ENCODE measurements at regions not wholly inside any gene's neighbourhood (a gene's known extent, or its start where the extent isn't known, plus 50 kb on each side); places are given as distances from the start of the nearest gene placed in this dataset.

- H3K27me3 ChIP-seq, result peaks cover 0 to 23% (median 0%) of the 10 kb centered on the region in 4 donors
- H3K4me3 ChIP-seq, result no peak overlapping the region
- FAIRE-seq, result no peak
- TF ChIP-seq, protein P1, sequence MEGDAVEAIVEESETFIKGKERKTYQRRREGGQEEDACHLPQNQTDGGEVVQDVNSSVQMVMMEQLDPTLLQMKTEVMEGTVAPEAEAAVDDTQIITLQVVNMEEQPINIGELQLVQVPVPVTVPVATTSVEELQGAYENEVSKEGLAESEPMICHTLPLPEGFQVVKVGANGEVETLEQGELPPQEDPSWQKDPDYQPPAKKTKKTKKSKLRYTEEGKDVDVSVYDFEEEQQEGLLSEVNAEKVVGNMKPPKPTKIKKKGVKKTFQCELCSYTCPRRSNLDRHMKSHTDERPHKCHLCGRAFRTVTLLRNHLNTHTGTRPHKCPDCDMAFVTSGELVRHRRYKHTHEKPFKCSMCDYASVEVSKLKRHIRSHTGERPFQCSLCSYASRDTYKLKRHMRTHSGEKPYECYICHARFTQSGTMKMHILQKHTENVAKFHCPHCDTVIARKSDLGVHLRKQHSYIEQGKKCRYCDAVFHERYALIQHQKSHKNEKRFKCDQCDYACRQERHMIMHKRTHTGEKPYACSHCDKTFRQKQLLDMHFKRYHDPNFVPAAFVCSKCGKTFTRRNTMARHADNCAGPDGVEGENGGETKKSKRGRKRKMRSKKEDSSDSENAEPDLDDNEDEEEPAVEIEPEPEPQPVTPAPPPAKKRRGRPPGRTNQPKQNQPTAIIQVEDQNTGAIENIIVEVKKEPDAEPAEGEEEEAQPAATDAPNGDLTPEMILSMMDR (IDR thresholded peaks at IDR 0.05), result no peak
- 27 to 28% methylated on average over 8 of the region's 8 CpGs for WGBS, 2 donors
- no peaks in the 10 kb centered on the region for H3K4me1 ChIP-seq
- DNase-seq, result no peak
- no peak overlapping the region for H3K27ac ChIP-seq
- intact Hi-C loops (cut with DNase I), result no loop called here
- no peaks in the 10 kb centered on the region for H3K36me3 ChIP-seq
- ATAC-seq, result peak in 2 of 4 donors; percentile 31 to 66
- no peaks in the 10 kb centered on the region for H3K9me3 ChIP-seq
These were observed 194.9 kb upstream of the RBFOX1 start for GRCh38 chr16:7137560-7138330.

DNA sequence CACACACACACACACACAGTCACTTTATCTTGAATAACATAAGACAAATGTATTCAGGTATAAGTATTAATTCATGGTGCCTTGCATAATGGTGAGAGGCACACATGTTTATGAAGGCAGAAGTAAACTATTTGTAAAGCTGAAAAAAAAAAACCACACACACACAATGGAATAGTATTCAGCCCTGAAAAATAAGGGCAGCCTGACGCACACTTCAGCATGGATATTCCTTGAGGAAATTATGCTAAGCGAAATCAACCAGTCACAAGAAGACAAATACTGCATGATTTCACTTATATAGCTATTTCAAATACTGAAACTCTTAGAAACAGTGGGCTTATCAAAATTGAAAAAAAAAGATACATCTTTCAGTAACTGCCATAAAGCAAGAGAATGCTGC is 200.2 kb upstream of the RBFOX1 start:
- Histone ChIP-seq H3K36me3 (no peaks in the 10 kb centered on the region), H3K4me3 (no peak overlapping the region), H3K27ac (no peak overlapping the region), H3K27me3 (peaks cover 0 to 17% (median 0%) of the 10 kb centered on the region in 4 donors), H3K4me1 (no peaks in the 10 kb centered on the region), H3K9me3 (no peaks in the 10 kb centered on the region)
- TF ChIP-seq, protein P1 (IDR thresholded peaks at IDR 0.05), result no peak
- intact Hi-C loops (cut with DNase I), result no loop called here
- no peak for DNase-seq
- no peak for FAIRE-seq
- no peak for ATAC-seq
- WGBS, 2 donors, result 64 to 84% methylated on average over 2 of the region's 2 CpGs

DNA sequence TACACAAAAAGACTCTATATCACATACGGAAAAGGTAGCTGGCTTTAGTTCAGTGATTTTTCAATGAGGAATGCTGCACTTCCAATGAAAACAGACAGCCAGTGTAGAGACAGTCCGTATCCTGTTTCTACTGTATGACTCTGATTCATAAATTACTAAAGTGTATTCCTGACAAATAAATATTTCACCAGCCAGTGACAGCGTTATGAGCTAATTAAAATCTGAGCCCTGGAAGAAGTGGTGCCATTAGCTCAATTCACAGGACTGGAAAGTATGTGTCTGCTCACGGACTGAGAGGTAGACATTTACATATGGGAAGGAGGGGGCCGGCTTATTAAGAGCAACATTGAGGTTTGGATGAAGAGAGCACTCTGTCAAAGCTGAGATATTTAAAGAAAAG is 207.9 kb upstream of the RBFOX1 start:
- Histone ChIP-seq H3K27ac (no peak overlapping the region), H3K4me1 (no peaks in the 10 kb centered on the region), H3K4me3 (no peak overlapping the region), H3K9me3 (no peaks in the 10 kb centered on the region), H3K36me3 (no peaks in the 10 kb centered on the region), H3K27me3 (peaks cover 0 to 8% (median 0%) of the 10 kb centered on the region in 4 donors)
- FAIRE-seq, result no peak
- ATAC-seq, result no peak
- DNase-seq, result no peak
- TF ChIP-seq, protein P1 (IDR thresholded peaks at IDR 0.05), result no peak
- intact Hi-C loops (cut with DNase I), result no loop called here
- WGBS, 2 donors, result 34 to 40% methylated on average over 5 of the region's 5 CpGs

- ATAC-seq (no peak), DNase-seq (no peak), FAIRE-seq (no peak)
- Histone ChIP-seq H3K27ac (no peak overlapping the region), H3K9me3 (no peaks in the 10 kb centered on the region), H3K4me1 (no peaks in the 10 kb centered on the region), H3K36me3 (no peaks in the 10 kb centered on the region), H3K27me3 (peaks cover 0 to 8% (median 0%) of the 10 kb centered on the region in 4 donors), H3K4me3 (no peak overlapping the region)
- intact Hi-C loops (cut with DNase I), result no loop called here
- TF ChIP-seq, protein P1 (IDR thresholded peaks at IDR 0.05), result no peak
- 43 to 62% methylated on average over 2 of the region's 2 CpGs for WGBS, 2 donors
These were observed 208.4 kb upstream of the RBFOX1 start for GRCh38 chr16:7124242-7124641.

DNA sequence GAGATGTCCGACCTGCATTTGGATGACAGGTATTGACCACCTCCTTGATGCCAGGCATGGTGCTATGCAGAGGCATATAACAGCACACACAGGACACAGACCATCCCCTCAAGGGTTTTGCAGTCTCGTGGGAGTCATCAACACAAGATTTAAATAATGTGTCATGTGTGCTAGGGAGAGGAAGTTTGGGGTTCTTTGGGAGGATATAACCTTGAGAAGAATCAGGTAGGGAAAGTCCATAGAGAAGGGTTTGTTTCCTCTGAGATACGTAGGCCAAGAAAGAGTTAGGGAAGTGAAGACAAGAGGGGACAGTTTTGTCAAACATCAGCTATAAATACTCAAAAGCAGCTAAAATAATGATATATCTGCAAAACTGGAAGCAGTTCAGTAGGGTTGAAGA is 215.9 kb upstream of the RBFOX1 start:
- Histone ChIP-seq H3K36me3 (no peaks in the 10 kb centered on the region), H3K27me3 (peaks cover 0 to 15% (median 0%) of the 10 kb centered on the region in 4 donors), H3K4me3 (no peak overlapping the region), H3K9me3 (no peaks in the 10 kb centered on the region), H3K4me1 (no peaks in the 10 kb centered on the region), H3K27ac (no peak overlapping the region)
- FAIRE-seq (no peak), ATAC-seq (no peak), DNase-seq (no peak)
- 34 to 45% methylated on average over 3 of the region's 3 CpGs for WGBS, 2 donors
- TF ChIP-seq, protein P1 (IDR thresholded peaks at IDR 0.05), result no peak
- intact Hi-C loops (cut with DNase I), result no loop called here
